ENCODE measurements at regions not wholly inside any gene's neighbourhood (a gene's known extent, or its start where the extent isn't known, plus 50 kb on each side); places are given as distances from the start of the nearest gene placed in this dataset.
"Not testable (repeated sequence)": the region's sequence is repeated elsewhere in the genome, so short reads cannot be mapped to it uniquely, and the experiment has no call there.

DNA sequence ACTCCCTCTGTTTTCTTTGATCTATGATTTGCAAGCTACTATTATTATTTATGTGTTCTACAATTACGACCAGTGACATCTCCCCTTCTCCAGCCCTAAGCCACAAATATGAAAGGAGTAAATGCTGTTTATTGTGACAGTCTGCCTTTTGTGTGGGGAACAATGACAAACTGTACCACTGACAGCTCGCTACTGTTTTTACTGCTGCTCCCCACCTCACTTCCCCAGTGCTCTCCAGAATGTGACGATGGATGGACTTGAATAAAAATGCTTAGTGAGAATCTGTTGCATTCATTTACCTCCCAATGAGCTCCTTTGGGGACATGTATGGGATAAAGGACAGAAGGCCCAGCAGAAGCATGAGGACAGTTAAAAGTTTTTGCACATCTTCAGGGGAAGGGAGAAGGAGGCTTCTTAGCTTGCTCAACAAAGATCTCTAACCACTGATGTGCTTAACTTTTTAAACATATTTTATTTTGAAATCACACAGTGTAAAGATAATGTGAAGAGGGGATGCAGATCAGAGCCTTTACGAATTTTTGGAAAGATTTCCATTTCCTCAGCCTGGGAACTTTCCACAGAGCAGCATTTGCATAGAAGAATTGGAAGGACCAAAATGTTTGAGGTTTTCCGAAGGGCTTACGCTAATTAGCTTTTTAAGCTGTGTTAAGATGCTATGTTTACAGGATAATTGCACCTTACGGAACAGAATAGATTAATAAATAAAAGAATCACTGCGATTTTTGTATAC is 485.1 kb upstream of the TENM3 start:
- DNase-seq (ENCODE audit: extremely low read depth in 1 of 11, low read depth in 9 of 11, low spot score in 4 of 11) = no peak

DNA sequence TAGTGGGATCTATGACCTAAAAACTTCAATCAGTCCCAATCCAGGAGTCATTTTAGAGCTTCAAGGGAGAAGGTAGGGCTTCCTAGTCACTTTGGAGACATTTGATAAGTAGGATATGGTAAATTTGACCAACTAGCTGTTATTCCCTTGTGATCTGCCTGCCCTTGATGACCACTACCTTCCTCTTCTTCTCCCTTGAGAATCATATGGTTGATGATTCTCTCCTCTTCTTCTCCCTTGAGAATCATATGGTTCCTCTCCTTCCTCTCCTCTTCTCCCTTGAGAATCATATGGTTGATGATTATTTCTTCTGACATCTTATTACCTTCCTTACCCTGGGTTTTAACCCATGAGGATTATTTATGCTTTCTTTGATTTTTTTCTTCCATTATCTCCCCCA is 482.6 kb upstream of the TENM3 start:
- DNase-seq (ENCODE audit: extremely low read depth in 1 of 11, low read depth in 9 of 11, low spot score in 4 of 11) = no peak

DNA sequence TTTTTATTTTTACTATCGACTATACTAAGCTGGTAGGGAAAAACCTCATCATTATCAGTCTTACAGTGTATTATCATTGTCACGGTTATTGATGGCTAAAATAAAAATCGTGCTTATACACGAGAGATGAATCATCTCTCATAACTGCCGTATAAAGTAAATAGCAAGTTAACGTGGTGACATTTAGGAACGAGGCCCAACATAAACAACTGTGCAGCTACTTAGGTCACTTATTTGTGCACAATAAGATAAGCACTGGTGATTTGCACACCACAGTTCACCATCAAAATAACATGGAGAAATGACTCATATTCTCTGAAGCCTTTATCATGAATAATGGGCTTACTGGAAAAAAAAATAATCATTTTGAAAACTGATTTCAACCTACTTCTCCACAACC is 482.0 kb upstream of the TENM3 start:
- no peak for DNase-seq (ENCODE audit: extremely low read depth in 1 of 11, low read depth in 9 of 11, low spot score in 4 of 11)

DNA sequence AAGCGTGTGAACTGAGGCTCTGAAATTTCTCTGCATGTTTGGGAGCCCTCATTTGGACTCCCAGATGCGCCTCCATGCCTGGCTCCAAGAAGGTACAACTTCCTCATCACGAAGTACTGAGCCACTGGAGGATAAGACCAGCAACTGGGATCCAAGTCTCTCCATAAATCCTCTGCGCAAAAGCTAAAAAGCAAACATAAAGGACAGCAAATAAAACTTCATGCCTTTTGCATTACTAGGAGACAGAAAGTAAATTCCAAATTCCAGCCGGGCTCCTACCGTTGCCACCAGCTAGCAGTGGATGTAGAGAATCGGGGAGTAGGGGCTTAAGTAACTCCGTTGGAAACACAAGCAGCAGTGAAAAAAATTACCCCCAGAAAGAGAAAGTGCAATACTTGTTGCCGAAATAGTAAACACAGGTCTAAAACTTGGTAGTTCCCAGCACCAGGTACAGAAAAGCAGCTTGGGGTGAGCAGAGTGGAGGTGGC is 477.1 kb upstream of the TENM3 start:
- no peak for DNase-seq (ENCODE audit: extremely low read depth in 1 of 11, low read depth in 9 of 11, low spot score in 4 of 11)

DNA sequence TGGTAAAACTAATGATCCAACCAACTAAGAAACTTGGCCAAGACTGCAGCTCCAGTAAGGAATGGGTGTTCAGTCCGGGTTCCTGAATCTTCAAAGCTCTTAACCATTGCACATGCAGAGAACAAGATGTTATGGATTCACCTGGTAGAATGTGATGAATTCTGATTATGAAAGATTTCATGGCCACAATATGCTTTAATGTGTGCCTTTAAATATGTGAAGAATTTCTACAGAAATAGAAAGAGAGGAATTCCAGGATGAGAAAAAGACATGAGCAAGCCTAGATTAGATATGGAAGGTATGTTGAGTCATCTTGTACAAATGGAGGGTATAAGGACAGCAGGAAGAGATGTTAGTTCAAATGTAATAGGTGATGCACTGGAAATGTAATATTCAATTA is 472.2 kb upstream of the TENM3 start:
- DNase-seq (ENCODE audit: extremely low read depth in 1 of 11, low read depth in 9 of 11, low spot score in 4 of 11) = no peak

DNA sequence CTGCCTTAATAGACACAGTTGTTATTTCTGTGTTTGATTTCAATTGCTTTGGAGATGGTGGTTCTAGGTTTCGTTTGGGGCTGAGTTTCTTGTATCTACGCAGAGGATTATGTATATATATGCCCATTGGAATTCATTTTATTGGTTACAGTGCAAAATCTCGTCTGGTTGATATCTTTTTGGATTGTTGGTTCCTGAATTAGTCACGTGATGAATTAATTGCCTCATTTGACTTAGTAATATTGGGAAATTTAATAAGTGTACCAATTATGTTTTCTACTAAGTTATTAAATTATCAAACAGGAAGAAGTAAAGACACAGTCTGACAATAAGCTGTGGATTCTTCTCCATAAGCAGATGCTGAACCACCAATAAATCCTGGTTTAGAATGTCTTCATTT is 467.9 kb upstream of the TENM3 start:
- DNase-seq (ENCODE audit: extremely low read depth in 1 of 11, low read depth in 9 of 11, low spot score in 4 of 11) = no peak

DNA sequence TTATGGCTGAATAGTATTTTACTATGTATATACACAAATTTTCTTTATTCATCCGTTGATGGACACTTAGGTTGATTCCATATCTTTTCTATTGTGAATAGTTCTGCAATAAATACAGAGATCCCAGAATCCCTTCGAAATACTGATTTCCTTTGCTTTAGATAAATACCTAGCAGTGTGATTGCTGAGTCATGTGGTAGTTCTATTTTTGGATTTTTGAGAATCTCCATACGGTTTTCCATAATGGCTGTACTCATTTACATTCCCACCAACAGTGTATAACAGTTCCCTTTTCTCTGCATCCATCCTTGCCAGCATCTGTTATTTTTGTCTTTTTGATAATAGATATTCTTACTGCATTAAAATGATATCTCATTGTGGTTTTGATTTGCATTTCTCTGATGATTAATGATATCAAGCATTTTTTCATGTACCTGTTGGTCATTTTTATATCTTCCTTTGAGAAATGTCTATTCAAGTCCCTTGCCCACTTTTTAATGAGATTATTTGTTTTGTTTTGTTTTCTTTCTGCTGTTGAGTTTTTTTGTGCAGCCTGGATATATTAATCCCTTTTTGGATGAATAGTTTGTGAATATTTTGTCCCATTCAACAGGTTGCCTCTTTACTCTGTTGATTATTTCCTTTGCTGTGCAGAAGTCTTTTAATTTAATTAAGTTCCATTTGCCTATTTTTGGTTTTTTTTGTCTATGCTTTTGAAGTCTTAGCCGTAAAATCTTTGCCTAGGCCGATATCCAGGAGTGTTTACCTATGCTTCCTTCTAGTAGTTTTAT is 466.7 kb upstream of the TENM3 start:
- no peak for DNase-seq (ENCODE audit: extremely low read depth in 1 of 11, low read depth in 9 of 11, low spot score in 4 of 11)

DNA sequence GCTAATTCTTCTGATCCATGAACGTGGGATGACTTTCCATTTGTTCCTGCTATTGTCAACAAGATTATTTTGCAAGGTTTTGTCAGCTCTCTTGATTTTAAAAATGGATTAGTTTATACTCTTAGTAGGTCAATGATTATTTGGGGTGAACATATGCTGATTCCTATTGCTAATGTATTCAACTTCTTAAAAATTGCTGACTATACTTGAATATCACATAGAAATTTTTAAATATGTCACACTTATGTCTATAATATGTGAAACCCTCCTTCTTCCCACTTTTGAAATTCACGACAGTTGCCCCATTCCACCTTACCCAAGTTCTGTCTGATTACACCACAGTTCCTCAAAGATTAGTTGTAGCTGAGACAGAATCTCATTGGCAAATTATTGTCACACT is 465.7 kb upstream of the TENM3 start:
- DNase-seq (ENCODE audit: extremely low read depth in 1 of 11, low read depth in 9 of 11, low spot score in 4 of 11) = no peak

DNA sequence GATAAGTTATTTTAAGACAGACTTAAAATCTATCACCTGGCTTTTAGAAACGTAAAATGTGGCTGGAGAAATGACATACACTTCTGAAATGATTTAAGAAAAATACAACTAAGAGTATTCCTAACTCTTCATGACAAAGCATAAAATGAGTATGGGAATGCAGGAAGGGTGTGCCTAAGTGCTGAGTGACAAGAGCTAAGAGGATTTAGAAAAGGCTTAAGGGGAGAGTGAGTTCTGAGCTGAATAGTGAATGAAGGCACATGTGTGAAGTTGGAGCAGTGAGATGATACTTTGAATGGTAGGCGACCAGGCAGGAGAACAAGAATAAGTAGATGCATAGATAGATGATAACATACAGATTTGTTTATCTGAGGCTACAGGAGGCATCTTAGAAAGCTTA is 458.3 kb upstream of the TENM3 start:
- DNase-seq (ENCODE audit: extremely low read depth in 1 of 11, low read depth in 9 of 11, low spot score in 4 of 11) = no peak

DNA sequence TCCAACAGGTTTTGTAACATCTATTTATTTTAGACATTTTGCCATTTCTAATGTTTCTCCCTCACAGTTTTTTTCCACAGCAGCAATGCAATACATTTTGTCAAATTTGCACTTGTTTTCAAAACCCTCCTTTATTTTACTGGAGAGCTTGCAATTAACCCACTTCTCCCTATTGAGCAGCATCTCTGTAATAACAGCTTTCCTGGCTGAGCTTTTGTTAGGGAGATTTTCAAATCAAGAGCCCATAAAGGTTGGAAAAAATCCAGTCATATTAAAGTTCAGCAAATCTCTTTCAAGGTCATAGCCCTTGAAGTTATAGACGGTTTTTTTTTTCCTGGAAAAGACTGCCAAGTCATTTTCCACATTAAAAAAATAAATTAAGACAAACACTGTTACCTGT is 450.6 kb upstream of the TENM3 start:
- no peak for DNase-seq (ENCODE audit: extremely low read depth in 1 of 11, low read depth in 9 of 11, low spot score in 4 of 11)

DNA sequence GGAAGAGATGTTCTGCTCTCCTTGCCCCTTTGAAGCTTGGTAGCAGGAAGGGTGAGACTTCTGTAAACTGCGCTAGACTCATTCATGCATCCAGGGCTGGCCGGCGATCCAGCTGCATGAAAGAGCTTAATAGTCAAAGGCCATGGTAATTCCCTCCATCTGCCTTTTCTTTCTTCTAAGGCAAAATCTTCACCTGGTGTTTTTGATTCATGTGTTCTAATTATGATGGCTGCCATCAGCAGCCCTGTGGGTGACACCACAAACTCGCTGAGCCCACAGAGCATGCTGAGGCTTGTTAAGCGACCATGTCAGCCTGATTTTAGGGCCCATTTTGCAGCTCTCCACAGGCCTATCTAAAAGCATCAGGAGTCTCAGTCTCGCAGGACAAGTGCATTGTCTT is 450.1 kb upstream of the TENM3 start:
- DNase-seq (ENCODE audit: extremely low read depth in 1 of 11, low read depth in 9 of 11, low spot score in 4 of 11) = no peak

DNA sequence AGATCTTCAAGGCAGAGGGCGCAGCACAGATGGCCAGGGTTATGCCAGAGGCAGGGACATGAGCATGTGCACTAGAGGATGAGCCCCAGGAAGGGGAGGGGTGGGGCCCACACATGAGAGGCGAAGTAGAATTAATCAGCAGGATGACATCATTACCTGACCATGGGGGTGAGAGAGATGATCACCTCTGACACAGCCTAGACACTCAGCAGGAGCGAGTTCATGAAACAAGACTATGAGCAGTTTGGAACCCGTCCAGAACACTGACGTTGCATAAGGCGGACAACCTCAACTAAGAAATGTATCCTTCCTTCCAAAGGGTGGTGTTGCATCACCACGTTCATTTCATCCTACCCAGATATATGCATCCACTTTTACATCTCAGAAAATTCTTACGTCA is 446.7 kb upstream of the TENM3 start:
- no peak for DNase-seq (ENCODE audit: extremely low read depth in 1 of 11, low read depth in 9 of 11, low spot score in 4 of 11)

DNA sequence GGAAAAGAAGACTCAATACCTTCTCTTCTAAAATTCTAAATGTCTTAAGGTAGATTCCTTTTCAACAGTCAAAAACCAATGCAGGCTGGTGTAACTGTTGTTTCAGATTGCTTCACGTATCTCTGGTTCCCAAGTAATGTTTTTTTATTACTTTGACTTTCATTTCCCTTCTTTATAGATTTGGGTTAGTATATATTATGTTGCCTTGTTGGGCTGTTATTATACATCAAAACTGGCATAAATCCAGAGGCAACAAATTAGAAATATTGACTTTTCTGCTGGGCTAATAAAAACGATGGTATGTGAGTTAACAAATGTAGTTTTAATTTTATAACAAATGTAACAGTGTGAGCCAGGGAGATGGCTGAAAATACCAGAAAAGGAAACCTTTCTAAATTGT is 444.7 kb upstream of the TENM3 start:
- no peak for DNase-seq (ENCODE audit: extremely low read depth in 1 of 11, low read depth in 9 of 11, low spot score in 4 of 11)

DNA sequence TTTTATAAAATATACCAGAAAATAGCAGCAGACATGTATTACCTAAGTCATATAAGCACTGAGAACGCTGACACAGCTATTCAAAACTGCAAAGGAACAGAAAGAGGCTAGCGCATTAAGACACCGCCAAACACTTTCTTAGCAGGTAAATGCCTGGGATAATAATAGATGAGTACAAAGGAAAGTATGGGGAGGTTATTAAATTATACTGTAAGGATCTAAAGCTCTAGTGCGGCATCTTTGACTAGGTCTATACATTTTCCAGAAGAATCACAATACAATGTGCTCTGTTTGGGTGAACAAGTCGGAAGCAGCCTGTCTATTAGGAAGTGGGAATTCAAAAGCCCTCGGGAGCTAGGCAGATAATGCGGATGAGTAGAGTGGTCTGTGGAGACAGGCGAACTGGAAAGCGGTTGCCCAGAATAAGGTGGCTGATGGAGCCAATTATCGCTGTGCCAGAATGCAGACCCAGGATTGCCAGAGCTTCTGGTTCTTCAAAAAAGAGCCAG is 443.6 kb upstream of the TENM3 start:
- no peak for DNase-seq (ENCODE audit: extremely low read depth in 1 of 11, low read depth in 9 of 11, low spot score in 4 of 11)

DNA sequence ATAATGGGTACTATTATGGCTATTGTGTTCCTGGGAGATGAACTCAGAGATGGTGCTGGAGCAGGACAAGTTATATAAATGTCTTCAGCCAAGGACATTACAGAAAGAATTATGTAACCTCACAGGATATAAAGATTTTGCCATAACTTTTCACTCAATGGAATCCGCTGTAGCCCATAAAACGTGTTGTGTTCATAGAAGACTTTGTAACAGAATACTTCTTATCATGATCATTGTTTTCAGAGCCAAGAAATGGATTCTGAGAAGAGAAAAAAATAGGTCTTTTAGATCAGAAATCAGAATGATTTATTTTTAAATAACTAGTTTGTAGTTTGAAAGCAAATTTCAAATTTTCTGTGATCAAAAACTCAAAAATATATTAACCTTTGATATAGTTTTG is 441.0 kb upstream of the TENM3 start:
- no peak for DNase-seq (ENCODE audit: extremely low read depth in 1 of 11, low read depth in 9 of 11, low spot score in 4 of 11)

DNA sequence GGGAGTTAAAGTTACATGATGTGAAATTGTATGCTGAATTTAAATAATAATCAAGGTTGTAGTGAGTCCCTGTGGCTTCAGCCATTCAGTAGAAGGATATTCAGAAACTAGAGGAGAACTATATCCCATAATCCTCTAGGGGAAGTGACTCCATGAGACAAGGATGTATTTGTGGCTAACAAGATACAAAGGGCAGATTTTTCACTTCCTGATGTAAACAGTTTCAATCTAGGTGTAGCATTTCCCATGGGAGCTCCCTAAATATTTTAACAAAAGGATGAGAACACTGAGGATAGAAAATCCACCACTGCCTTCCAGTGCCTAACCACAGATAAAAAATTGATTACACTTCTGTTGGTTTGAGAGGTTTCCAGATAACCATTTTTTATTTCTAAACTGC is 435.4 kb upstream of the TENM3 start:
- DNase-seq (ENCODE audit: extremely low read depth in 1 of 11, low read depth in 9 of 11, low spot score in 4 of 11) = no peak

DNA sequence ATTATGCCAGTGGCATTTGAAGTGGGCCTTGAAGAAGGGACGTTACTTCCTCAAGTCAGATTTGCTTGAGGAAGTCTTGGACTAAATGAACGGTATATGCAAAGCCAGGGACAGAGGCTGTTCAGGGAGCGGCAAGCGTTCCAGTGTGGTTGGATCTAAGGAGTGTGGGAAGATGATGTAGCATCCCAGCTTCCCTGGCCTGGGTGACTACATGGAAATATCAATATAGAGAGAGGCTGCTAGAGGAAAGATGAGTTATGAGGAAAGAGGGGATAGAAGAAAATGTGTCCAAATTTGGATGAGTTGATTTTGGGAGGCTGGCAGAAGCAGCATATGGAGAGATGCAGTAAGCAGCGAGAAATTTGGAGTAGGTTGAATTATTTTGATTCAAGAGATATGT is 432.5 kb upstream of the TENM3 start:
- DNase-seq (ENCODE audit: extremely low read depth in 1 of 11, low read depth in 9 of 11, low spot score in 4 of 11) = no peak

DNA sequence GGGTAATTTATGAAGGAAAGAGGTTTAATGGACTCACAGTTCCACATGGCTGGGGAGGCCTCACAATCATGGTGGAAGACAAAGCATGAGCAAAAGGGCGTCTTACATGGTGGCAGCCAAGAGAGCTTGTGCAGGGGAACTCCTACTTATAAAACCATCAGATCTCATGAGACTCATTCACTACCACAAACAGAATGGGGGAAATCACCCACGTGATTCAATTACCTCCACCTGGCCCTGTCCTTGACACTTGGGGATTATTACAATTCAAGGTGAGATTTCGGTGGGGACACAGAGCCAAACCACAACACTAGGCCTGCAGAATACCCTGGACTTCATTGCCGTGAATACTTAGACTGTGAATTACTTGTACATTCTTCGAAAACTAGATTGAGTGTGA is 431.7 kb upstream of the TENM3 start:
- not testable (repeated sequence) for DNase-seq (ENCODE audit: extremely low read depth in 1 of 11, low read depth in 9 of 11, low spot score in 4 of 11)

DNA sequence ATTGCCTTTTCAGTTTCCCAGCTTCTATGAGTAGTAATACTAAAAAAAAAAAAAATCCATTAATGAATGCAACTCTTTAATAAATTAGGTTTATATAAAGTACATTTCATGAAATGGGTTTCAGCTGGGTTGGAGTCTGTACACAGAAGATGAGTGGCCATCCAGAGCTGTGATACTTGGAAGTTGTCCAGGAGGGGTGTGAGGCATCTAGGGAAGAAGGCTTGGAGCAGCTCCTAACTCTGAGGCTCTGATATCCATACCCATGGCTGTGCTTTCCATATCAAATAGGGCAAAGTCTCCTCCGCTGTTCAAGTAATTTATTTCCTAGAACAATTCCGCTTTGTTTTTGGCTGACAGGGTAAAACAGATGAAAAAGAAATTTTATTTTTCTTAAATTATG is 423.3 kb upstream of the TENM3 start:
- no peak for DNase-seq (ENCODE audit: extremely low read depth in 1 of 11, low read depth in 9 of 11, low spot score in 4 of 11)

DNA sequence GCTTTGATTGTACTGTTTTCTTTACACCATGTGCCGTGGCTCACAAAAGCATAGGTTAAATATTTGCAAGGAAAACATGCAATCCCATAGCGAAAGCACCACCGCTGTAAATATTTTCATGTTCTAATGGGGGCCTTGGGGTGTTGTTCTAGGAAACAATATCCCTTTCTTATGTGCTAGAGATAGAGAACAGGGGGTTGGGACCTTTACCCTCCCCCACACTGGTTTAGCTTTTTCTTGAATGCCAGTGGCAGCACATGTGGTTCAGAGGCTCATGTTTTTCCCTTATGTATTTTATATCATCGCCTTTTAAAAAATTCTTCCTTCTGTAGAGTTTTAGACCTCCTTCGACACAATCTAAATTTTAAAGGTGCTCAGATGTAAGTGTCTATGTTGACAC is 422.6 kb upstream of the TENM3 start:
- DNase-seq (ENCODE audit: extremely low read depth in 1 of 11, low read depth in 9 of 11, low spot score in 4 of 11) = peak in 1 of 11 donors; percentile 7
